ENCODE measurements at regions not wholly inside any gene's neighbourhood (a gene's known extent, or its start where the extent isn't known, plus 50 kb on each side); places are given as distances from the start of the nearest gene placed in this dataset.

GRCh38 chrX:79704325-79704724 lies 310.2 kb upstream of the TBX22 start:
- Histone ChIP-seq H3K79me2 (ENCODE audit: low read length) (no peaks in the 10 kb centered on the region), H3K9me3 (ENCODE audit: insufficient read depth, low read length) (no peaks in the 10 kb centered on the region), H3K36me3 (replicated peaks; ENCODE audit: low read depth, low read length) (no peaks in the 10 kb centered on the region), H3K4me2 (ENCODE audit: low read length) (no peak overlapping the region), H3K4me1 (ENCODE audit: low read length) (no peaks in the 10 kb centered on the region), H3K9ac (ENCODE audit: low read length) (no peak overlapping the region), H4K20me1 (ENCODE audit: insufficient read depth, low read length) (no peaks in the 10 kb centered on the region), H3K4me3 (ENCODE audit: low read length) (no peak overlapping the region), H3K27ac (ENCODE audit: low read length) (no peak overlapping the region), H3K27me3 (ENCODE audit: low read depth, low read length) (no peaks in the 10 kb centered on the region), H2AFZ (ENCODE audit: low read depth, low read length) (no peak overlapping the region)
- no peak for TF ChIP-seq CTCF (IDR thresholded peaks at IDR 0.05; ENCODE audit: low read depth, low read length)
- no peak for TF ChIP-seq EZH2phosphoT487 (IDR thresholded peaks at IDR 0.05; ENCODE audit: low read depth)

- Histone ChIP-seq H2AFZ (ENCODE audit: low read depth, low read length) (no peak overlapping the region), H3K9ac (ENCODE audit: low read length) (no peak overlapping the region), H3K36me3 (replicated peaks; ENCODE audit: low read depth, low read length) (no peaks in the 10 kb centered on the region), H3K4me3 (ENCODE audit: low read length) (no peak overlapping the region), H3K4me2 (ENCODE audit: low read length) (no peak overlapping the region), H3K9me3 (ENCODE audit: insufficient read depth, low read length) (no peaks in the 10 kb centered on the region), H3K79me2 (ENCODE audit: low read length) (no peaks in the 10 kb centered on the region), H4K20me1 (ENCODE audit: insufficient read depth, low read length) (no peaks in the 10 kb centered on the region), H3K27me3 (ENCODE audit: low read depth, low read length) (no peaks in the 10 kb centered on the region), H3K4me1 (ENCODE audit: low read length) (no peaks in the 10 kb centered on the region), H3K27ac (ENCODE audit: low read length) (no peak overlapping the region)
- no peak for TF ChIP-seq EZH2phosphoT487 (IDR thresholded peaks at IDR 0.05; ENCODE audit: low read depth)
- no peak for TF ChIP-seq CTCF (IDR thresholded peaks at IDR 0.05; ENCODE audit: low read depth, low read length)
Observed at GRCh38 chrX:79708581-79708980, 306.0 kb upstream of the TBX22 start.

- no peak overlapping the region for H3K4me3 ChIP-seq (ENCODE audit: low read length)
- no peaks in the 10 kb centered on the region for H4K20me1 ChIP-seq (ENCODE audit: insufficient read depth, low read length)
- no peak overlapping the region for H3K27ac ChIP-seq (ENCODE audit: low read length)
- no peaks in the 10 kb centered on the region for H3K79me2 ChIP-seq (ENCODE audit: low read length)
- no peaks in the 10 kb centered on the region for H3K9me3 ChIP-seq (ENCODE audit: insufficient read depth, low read length)
- no peak overlapping the region for H3K9ac ChIP-seq (ENCODE audit: low read length)
- H3K27me3 ChIP-seq (ENCODE audit: low read depth, low read length) = no peaks in the 10 kb centered on the region
- no peak for TF ChIP-seq EZH2phosphoT487 (IDR thresholded peaks at IDR 0.05; ENCODE audit: low read depth)
- no peak for TF ChIP-seq CTCF (IDR thresholded peaks at IDR 0.05; ENCODE audit: low read depth, low read length)
- no peak overlapping the region for H3K4me2 ChIP-seq (ENCODE audit: low read length)
- peaks cover 16% of the 10 kb centered on the region for H3K4me1 ChIP-seq (ENCODE audit: low read length)
- no peak overlapping the region for H2AFZ ChIP-seq (ENCODE audit: low read depth, low read length)
- H3K36me3 ChIP-seq (replicated peaks; ENCODE audit: low read depth, low read length) = no peaks in the 10 kb centered on the region
Observed at GRCh38 chrX:79715448-79715847, 299.1 kb upstream of the TBX22 start.

- no peak overlapping the region for H3K9ac ChIP-seq (ENCODE audit: low read length)
- H3K27me3 ChIP-seq (ENCODE audit: low read depth, low read length) = no peaks in the 10 kb centered on the region
- no peak for TF ChIP-seq EZH2phosphoT487 (IDR thresholded peaks at IDR 0.05; ENCODE audit: low read depth)
- TF ChIP-seq CTCF (IDR thresholded peaks at IDR 0.05; ENCODE audit: low read depth, low read length) = no peak
- H2AFZ ChIP-seq (ENCODE audit: low read depth, low read length) = no peak overlapping the region
- H3K4me2 ChIP-seq (ENCODE audit: low read length) = peak overlapping the region; percentile 22; the same call in 1 of the 2 replicates
- H3K4me3 ChIP-seq (ENCODE audit: low read length) = no peak overlapping the region
- no peaks in the 10 kb centered on the region for H4K20me1 ChIP-seq (ENCODE audit: insufficient read depth, low read length)
- no peaks in the 10 kb centered on the region for H3K9me3 ChIP-seq (ENCODE audit: insufficient read depth, low read length)
- no peaks in the 10 kb centered on the region for H3K36me3 ChIP-seq (replicated peaks; ENCODE audit: low read depth, low read length)
- H3K79me2 ChIP-seq (ENCODE audit: low read length) = no peaks in the 10 kb centered on the region
- H3K4me1 ChIP-seq (ENCODE audit: low read length) = peaks cover 13% of the 10 kb centered on the region
- H3K27ac ChIP-seq (ENCODE audit: low read length) = no peak overlapping the region
Observed at GRCh38 chrX:79719568-79720231, 294.9 kb upstream of the TBX22 start.
